SK-N-SH (cell line): ENCODE measurements at regions not wholly inside any gene's neighbourhood (a gene's known extent, or its start where the extent isn't known, plus 50 kb on each side); places are given as distances from the start of the nearest gene placed in this dataset.

ENCODE experiments used
- CTCF ChIA-PET: fragments of 300-600, 350-600 bp; formaldehyde crosslinking; extraction: SDS; loops from one replicate; lab custom pipeline; 2021; lab: Yijun Ruan, JAX
- POLR2A ChIA-PET: fragments of 350-600 bp; sonication (Branson Sonifier 250); formaldehyde crosslinking; extraction: SDS; loops from one replicate; lab custom pipeline; 2020; ENCODE audit warnings: antibody characterized with exemption, inconsistent platforms; lab: Yijun Ruan, JAX
- DNase-seq: peaks from one replicate; pipeline ENCODE4 v3.0.0; 2012
- H2AFZ ChIP-seq: fragments of 200-600 bp; sonication (generic); 2 replicates; pipeline ENCODE4 v1.8.1; 2016; ENCODE audit warnings: antibody characterized with exemption, mild to moderate bottlenecking, low read depth
- H3F3A ChIP-seq: fragments of 200-600 bp; sonication (generic); replicated peaks from 2 replicates; pipeline ENCODE3; 2016; ENCODE audit warnings: antibody characterized with exemption, mild to moderate bottlenecking; ENCODE audit not compliant: insufficient read depth
- H3K27ac ChIP-seq, 2 experiments: fragments of 200-500 bp in 1 of 2; fragments of 200-600 bp in 1 of 2; sonication (Bioruptor generic) in 1 of 2; sonication (generic), shearing (Covaris generic) in 1 of 2; 2 replicates each; pipeline versions ENCODE4 v1.5.1 to v1.6.1; 2014 to 2016; ENCODE audit warnings: low read depth in 2 of 2, inconsistent platforms in 1 of 2, low read length in 1 of 2, mild to moderate bottlenecking in 1 of 2, mixed read lengths in 1 of 2
- H3K27me3 ChIP-seq: fragments of 200-600 bp; sonication (generic), shearing (Covaris generic); 2 replicates; pipeline ENCODE4 v1.6.1; 2016; ENCODE audit warnings: mixed run types; ENCODE audit not compliant: insufficient read depth
- H3K36me3 ChIP-seq, 2 experiments: fragments of 200-500 bp in 1 of 2; fragments of 200-600 bp in 1 of 2; sonication (Bioruptor generic) in 1 of 2; sonication (generic) in 1 of 2; replicated peaks in 1 of 2; 2 replicates each; pipeline versions ENCODE3 to v1.5.1; 2014 to 2016; ENCODE audit warnings: low read length in 1 of 2, mild to moderate bottlenecking in 1 of 2; ENCODE audit not compliant: insufficient read depth in 2 of 2, control insufficient read depth in 1 of 2
- H3K4me1 ChIP-seq, 2 experiments: fragments of 200-500 bp in 1 of 2; fragments of 200-600 bp in 1 of 2; sonication (Bioruptor generic) in 1 of 2; sonication (generic), shearing (Covaris generic) in 1 of 2; 2 replicates each; pipeline versions ENCODE4 v1.5.1 to v1.6.1; 2014 to 2016; ENCODE audit warnings: low read depth in 1 of 2, low read length in 1 of 2, mixed run types in 1 of 2; ENCODE audit not compliant: insufficient read depth in 2 of 2, control insufficient read depth in 1 of 2
- H3K4me2 ChIP-seq: fragments of 200-600 bp; sonication (generic), shearing (Covaris generic); 2 replicates; pipeline ENCODE4 v1.6.1; 2017; ENCODE audit warnings: mixed run types
- H3K4me3 ChIP-seq, 2 experiments: fragments of 200-500 bp in 1 of 2; fragments of 200-600 bp in 1 of 2; sonication (Bioruptor generic) in 1 of 2; sonication (generic), shearing (Covaris generic) in 1 of 2; 2 replicates each; pipeline versions ENCODE4 v1.5.1 to v1.8.1; 2014 to 2016; ENCODE audit warnings: low read depth in 2 of 2, inconsistent platforms in 1 of 2, low read length in 1 of 2, mild to moderate bottlenecking in 1 of 2, mixed read lengths in 1 of 2, moderate library complexity in 1 of 2
- H3K79me2 ChIP-seq: fragments of 200-600 bp; sonication (generic); 2 replicates; pipeline ENCODE4 v1.8.1; 2017; ENCODE audit warnings: mild to moderate bottlenecking; ENCODE audit not compliant: insufficient read depth
- H3K9ac ChIP-seq: fragments of 200-600 bp; sonication (generic); 2 replicates; pipeline ENCODE4 v1.6.1; 2017; ENCODE audit warnings: mixed run types
- H3K9me2 ChIP-seq: fragments of 200-600 bp; sonication (generic); 2 replicates; pipeline ENCODE4 v1.6.1; 2017; ENCODE audit warnings: mixed run types
- H3K9me3 ChIP-seq: fragments of 200-600 bp; sonication (generic); 2 replicates; pipeline ENCODE4 v1.6.1; 2017; ENCODE audit warnings: mixed run types, mild to moderate bottlenecking, moderate library complexity
- H4K20me1 ChIP-seq: fragments of 200-600 bp; sonication (generic); 2 replicates; pipeline ENCODE4 v1.6.1; 2017; ENCODE audit warnings: mild to moderate bottlenecking, mixed run types; ENCODE audit not compliant: insufficient read depth
- EP300 ChIP-seq, 2 experiments: IDR thresholded peaks; 2 replicates each; pipeline versions ENCODE4 v1.4.0 to v1.6.1; 2012; ENCODE audit warnings: borderline replicate concordance in 1 of 2, low read depth in 1 of 2, low read length in 1 of 2
- FOSL2 ChIP-seq: IDR thresholded peaks from 2 replicates; pipeline ENCODE4 v1.4.0; 2012; ENCODE audit warnings: low read depth, mild to moderate bottlenecking, moderate library complexity, borderline replicate concordance
- GABPA ChIP-seq: IDR thresholded peaks from 2 replicates; pipeline ENCODE4 v1.4.0; 2012; ENCODE audit warnings: low read depth, mild to moderate bottlenecking
- GATA2 ChIP-seq: sonication (generic); formaldehyde crosslinking; IDR thresholded peaks from 2 replicates; pipeline ENCODE4 v1.5.0; 2020; ENCODE audit warnings: mild to moderate bottlenecking, missing genetic modification reagents
- JUND ChIP-seq: IDR thresholded peaks from 2 replicates; pipeline ENCODE4 v1.4.0; 2012
- MEF2A ChIP-seq: IDR thresholded peaks from 2 replicates; pipeline ENCODE4 v1.4.0; 2012; ENCODE audit warnings: low read depth, borderline replicate concordance
- PBX3 ChIP-seq: IDR thresholded peaks from 2 replicates; pipeline ENCODE4; 2012
- RAD21 ChIP-seq: IDR thresholded peaks from 2 replicates; pipeline ENCODE4 v1.6.1; 2012; ENCODE audit warnings: mild to moderate bottlenecking, low read length
- SMC3 ChIP-seq: IDR thresholded peaks from 2 replicates; pipeline ENCODE4 v1.6.1; 2012; ENCODE audit warnings: low read depth, low read length, improper control_type of control experiment
- TCF12 ChIP-seq: IDR thresholded peaks from 2 replicates; pipeline ENCODE4 v1.4.0; 2012
- TEAD4 ChIP-seq: IDR thresholded peaks from 2 replicates; pipeline ENCODE4 v1.4.0; 2012; ENCODE audit warnings: mild to moderate bottlenecking, borderline replicate concordance; ENCODE audit not compliant: insufficient read depth
- YY1 ChIP-seq: IDR thresholded peaks from 2 replicates; pipeline ENCODE4 v1.4.0; 2012; ENCODE audit warnings: low read depth, mild to moderate bottlenecking
- WGBS: methylation state at CpG from one replicate; pipeline ENCODE4 v1.1.6; 2017; ENCODE audit warnings: low lambda C conversion rate; 5-methylcytosine and 5-hydroxymethylcytosine counted together

- H4K20me1 ChIP-seq: no peaks in the 10 kb centered on the region
- H3F3A ChIP-seq: peaks cover 26% of the 10 kb centered on the region
- H3K4me2 ChIP-seq: peak overlapping the region; percentile 25
- no peak for TF ChIP-seq GATA2
- TF ChIP-seq RAD21: no peak
- TF ChIP-seq TCF12: peak; percentile 50; the same call in 1 of the 2 replicates
- 0 out of 4 replicates have a peak, but pooled peaks of 1 of the 2 experiments have one; percentile 26 for TF ChIP-seq EP300 (IDR thresholded peaks at IDR 0.05; ENCODE audit: borderline replicate concordance in 1 of 2, low read depth in 1 of 2, low read length in 1 of 2)
- TF ChIP-seq FOSL2: peak; percentile 19; the same call in 1 of the 2 replicates
- TF ChIP-seq, all 33 proteins: peak for 3
- Histone ChIP-seq H3K4me3 (no peak overlapping the region), H3K36me3 (no peaks in the 10 kb centered on the region), H3K79me2 (no peaks in the 10 kb centered on the region), H3K9me3 (no peaks in the 10 kb centered on the region), H3K27ac (peak overlapping the region in 1 of 2 experiments; percentile 51; a peak in 2 of 4 replicates), H3K9me2 (no peaks in the 10 kb centered on the region), H2AFZ (peak overlapping the region; percentile 61; the same call in 1 of the 2 replicates), H3K9ac (no peak overlapping the region), H3K4me1 (peaks cover 2 to 34% of the 10 kb centered on the region in 2 experiments; a peak in 3 of 4 replicates), H3K27me3 (no peaks in the 10 kb centered on the region)
- CTCF ChIA-PET: no interaction called here
- WGBS: 36% methylated on average over 8 of the region's 8 CpGs
- no peak for DNase-seq
- POLR2A ChIA-PET: no interaction called here
Measured at GRCh38 chr16:86392436-86393152, 117.7 kb upstream of the FOXF1 start.

DNA sequence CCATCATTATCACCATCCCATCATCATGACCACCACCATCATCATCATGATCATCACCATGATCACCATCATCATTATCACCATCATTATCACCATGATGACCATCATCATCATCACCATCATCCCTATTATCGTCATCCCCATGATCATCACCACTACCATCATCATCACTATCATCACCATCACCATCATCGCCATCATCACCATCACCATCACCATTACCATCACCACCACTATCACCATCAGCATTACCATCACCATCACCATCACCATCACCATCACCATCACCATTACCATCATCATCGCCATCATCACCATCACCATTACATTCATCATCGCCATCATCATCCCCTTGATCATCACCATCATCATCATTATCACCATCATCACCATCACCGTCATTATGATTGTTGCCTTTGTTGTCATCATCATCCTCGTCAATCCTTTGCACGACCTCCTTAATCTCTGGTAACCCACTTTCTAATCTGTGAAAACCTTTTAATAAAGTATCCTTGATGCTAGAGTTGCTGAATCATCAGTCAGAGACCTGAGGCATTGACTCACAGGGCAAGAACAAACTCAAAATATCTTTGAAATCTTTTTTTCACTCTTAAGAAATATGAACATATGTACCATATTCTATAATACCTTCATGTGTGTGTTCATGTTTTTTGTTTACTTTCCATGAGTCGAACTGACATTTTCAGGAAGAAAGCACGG, 116.3 kb upstream of the FOXF1 start:
- H3K4me1 ChIP-seq: peaks cover 2 to 39% of the 10 kb centered on the region in 2 experiments; a peak in 3 of 4 replicates

More for the DNA sequence above, 116.3 kb upstream of the FOXF1 start:
- Histone ChIP-seq H3K9me3 (no peaks in the 10 kb centered on the region), H3K4me3 (no peak overlapping the region), H3K9ac (no peak overlapping the region), H3K9me2 (no peaks in the 10 kb centered on the region), H3K27ac (no peak overlapping the region), H3K79me2 (no peaks in the 10 kb centered on the region), H2AFZ (no peak overlapping the region), H3K36me3 (no peaks in the 10 kb centered on the region), H3K27me3 (no peaks in the 10 kb centered on the region), H4K20me1 (no peaks in the 10 kb centered on the region), H3K4me2 (no peak overlapping the region), H3F3A (peaks cover 41% of the 10 kb centered on the region)
- 67% methylated on average over 9 of the region's 9 CpGs for WGBS
- DNase-seq: no peak
- CTCF ChIA-PET: no interaction called here
- POLR2A ChIA-PET: no interaction called here
- TF ChIP-seq MEF2A (no peak), GATA2 (no peak), SMC3 (no peak), YY1 (no peak), RAD21 (no peak), TEAD4 (no peak), TCF12 (no peak), PBX3 (no peak), GABPA (no peak), JUND (no peak)
